MV-4-11 (cell line): ENCODE measurements at regions not wholly inside any gene's neighbourhood (a gene's known extent, or its start where the extent isn't known, plus 50 kb on each side); places are given as distances from the start of the nearest gene placed in this dataset.
"Not testable (repeated sequence)": the region's sequence is repeated elsewhere in the genome, so short reads cannot be mapped to it uniquely, and the experiment has no call there.

Experiments used
- DNase-seq: peaks from one replicate; lab custom pipeline; 2025; lab: John Stamatoyannopoulos, UW

DNA sequence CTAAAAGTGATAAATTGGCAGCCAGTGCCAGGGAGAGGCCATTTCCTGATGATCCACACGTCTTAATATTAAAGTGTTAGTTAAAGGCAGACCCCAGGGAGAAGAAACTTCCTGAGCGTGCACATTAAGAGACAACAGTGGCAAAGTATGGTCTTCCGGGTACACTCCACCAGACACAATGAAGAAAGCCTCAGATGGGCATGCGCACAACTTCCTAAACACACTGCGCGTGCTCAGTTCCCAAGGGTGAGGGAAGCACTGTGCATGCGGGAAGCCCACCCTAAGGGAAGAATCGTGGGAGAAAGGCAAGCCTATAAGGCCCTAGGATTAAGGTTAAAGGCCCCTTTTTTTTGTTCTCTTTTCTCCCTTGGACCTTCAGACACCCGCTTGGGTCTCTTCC is 140.7 kb upstream of the CDKN3 start:
- no peak for DNase-seq

DNA sequence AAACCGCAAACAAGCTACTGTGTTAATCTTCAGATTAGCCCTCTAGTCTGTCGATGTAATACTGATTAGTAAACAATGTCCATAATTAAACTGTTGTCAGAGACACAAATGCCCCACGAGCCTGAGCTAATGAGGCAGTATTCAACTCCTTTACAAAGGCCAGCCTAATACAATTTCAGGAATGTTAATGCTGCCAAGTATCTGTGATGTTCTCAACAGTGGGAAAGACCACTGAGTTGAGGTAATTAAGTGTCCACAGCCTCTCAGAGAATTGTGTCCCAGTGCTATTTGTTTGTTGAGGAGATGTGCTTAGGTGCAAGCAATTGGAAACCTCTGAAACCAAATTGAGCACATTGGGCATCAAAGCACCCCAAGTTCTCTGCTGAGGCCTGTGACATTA is 139.4 kb upstream of the CDKN3 start:
- no peak for DNase-seq

GRCh38 chr14:54258382-54258781 is 138.4 kb upstream of the CDKN3 start:
- DNase-seq = no peak

GRCh38 chr14:54259821-54260220 is 137.0 kb upstream of the CDKN3 start:
- DNase-seq = no peak

DNA sequence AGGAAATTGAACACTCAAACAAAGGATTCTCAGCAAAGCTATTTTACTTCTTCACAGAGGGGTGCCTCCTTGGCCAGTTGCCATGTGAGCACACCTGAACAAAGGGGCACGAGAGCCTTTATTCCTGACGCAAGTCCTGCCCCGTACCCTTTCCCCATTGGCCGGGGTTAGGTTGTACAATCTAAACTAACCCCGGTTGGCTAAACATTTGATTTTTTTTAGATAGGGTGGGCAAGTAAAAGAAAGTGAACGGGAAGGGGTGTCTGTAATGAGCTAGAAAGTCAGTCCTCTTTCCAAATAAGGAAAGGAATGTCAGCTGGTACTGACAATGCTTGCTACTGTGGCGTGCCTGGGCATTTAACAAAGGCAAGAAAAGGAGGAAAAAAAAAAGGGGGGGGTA is 135.5 kb upstream of the CDKN3 start:
- DNase-seq = no peak

- DNase-seq = not testable (repeated sequence)
These were observed 130.2 kb upstream of the CDKN3 start for GRCh38 chr14:54266616-54267015.

- peak; percentile 19 for DNase-seq
These were observed 129.6 kb upstream of the CDKN3 start for GRCh38 chr14:54267172-54267571.

- no peak for DNase-seq
These were observed 120.6 kb upstream of the CDKN3 start for GRCh38 chr14:54275997-54276725.

DNA sequence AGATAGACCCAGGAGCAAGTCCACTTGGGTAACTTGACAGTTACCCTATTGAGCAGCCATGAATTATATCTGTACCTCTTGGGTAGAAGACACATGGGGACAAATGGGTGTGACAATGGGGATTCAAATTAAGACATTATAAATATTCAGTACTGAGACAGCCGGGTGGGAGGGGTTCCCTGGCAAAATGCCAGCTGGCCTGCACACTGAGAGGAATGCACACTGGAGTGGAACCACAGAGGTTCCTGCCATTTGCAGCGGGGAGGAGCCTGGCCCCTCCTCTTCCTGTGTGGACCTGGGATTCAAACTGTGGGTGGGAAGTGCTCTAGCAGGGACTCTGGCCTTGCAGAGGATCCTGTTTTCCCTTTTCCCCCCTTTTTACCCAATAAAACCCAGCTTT is 118.7 kb upstream of the CDKN3 start:
- no peak for DNase-seq

GRCh38 chr14:54278665-54279295 is 118.0 kb upstream of the CDKN3 start:
- no peak for DNase-seq

- no peak for DNase-seq
These were observed 114.0 kb upstream of the CDKN3 start for GRCh38 chr14:54282849-54283248.

DNA sequence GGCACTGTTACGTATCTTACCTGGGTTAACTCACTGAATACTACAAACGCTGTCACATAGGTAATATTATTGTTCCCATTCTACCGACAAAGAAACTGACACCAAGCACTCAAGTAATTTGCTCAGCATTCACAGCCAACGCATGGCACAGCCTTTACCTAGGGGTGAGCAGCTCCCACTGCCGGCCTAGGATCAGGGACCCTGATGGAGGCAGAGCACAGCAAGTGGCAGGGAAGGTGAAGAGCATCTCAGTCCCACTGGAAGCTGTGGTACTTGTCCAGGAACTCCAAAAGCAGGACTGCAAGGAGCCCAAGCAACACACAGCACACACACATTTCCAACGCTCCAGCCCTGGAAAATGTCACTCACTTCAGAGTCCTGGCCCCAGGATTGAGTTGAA is 111.8 kb upstream of the CDKN3 start:
- no peak for DNase-seq

GRCh38 chr14:54291491-54292191 is 105.2 kb upstream of the CDKN3 start:
- DNase-seq = no peak

- no peak for DNase-seq
These were observed 102.0 kb upstream of the CDKN3 start for GRCh38 chr14:54294802-54295201.

GRCh38 chr14:54299410-54300363 is 97.1 kb upstream of the CDKN3 start:
- no peak for DNase-seq

DNA sequence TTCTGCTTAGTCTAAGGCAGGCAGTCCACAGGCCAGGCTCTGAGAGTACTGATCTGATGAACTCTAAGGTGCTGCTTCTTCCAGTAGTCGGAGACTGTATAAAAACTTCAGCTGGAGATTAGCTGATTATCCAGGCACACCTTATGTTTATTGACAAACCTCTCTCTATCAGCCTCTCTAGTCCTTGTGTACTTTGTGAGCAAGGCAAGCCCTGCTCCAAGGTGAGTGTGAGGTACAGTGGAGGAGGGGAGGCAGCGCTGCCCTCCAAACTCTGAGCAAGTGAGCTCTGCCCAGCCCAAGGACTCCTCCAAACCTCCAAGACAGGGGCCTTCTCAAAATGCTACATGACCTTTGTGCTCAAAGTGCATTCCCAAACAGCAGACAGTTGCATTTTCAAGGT is 95.9 kb upstream of the CDKN3 start:
- no peak for DNase-seq

DNA sequence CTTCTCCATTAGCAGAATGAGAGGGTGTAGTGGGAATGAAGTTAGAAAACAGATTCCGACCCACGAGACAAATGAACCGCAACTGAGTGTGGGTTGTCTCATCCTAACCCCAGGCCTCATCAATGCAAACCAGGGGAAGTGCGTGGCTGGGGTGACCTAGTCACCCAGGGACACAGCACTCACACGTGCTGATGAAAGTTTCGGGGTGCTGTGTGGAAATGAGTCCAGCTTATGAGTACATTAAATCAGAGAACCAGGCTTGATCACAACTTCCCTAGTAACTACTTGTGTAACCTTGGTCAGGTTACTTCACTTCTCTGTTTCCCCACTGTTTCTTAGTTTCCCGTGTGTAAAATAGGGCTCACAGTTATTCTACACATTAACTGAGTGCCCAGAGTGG is 95.4 kb upstream of the CDKN3 start:
- DNase-seq = peak; percentile 27

DNA sequence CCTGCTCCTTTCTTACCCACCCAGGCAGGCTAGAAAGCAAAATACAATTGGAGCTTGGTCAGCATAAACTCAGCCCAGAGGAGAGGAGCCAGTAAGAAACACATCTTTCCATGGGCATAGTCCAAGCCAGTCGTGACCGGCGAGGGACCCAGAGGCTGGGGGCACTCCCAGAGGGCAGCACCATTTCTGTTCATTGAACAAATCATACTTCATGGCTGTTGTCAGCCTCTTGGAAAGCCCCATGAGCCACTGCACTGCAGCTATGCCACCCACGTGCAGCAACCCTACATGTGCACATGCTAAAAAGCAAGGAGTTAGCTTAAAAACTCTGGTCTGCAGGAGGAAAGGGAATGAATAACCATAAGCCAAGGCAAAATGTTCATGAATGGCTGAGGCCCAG is 90.0 kb upstream of the CDKN3 start:
- no peak for DNase-seq

DNA sequence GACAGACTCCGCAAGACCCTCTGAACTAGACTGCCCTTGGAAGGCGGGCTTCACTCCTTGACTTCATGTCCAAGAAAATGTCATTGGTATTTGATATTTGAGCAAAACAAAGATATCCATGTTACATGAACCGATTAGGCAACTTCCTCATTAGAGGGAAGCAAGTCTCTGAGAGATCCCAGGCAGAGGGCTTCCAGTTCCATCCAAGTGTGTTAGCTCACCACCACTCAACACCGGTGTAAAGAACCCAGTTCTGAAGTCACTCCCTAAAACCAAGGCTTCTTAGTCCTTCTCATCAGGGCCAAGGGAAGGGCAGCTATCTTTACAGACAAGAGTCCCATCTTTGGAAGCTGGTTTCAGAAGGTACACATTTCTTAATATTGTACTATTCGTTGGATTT is 87.2 kb upstream of the CDKN3 start:
- no peak for DNase-seq

GRCh38 chr14:54310151-54310850 is 86.5 kb upstream of the CDKN3 start:
- DNase-seq = no peak

- no peak for DNase-seq
These were observed 86.0 kb upstream of the CDKN3 start for GRCh38 chr14:54310851-54311228.
